C4-2B (cell line): ENCODE measurements at regions not wholly inside any gene's neighbourhood (a gene's known extent, or its start where the extent isn't known, plus 50 kb on each side); places are given as distances from the start of the nearest gene placed in this dataset.

Experiments used
- CTCF ChIP-seq: fragments of 450-650 bp; conservative IDR thresholded peaks from 2 replicates; pipeline ENCODE4 v1.5.1; 2017; ENCODE audit warnings: mild to moderate bottlenecking
- ZFX ChIP-seq: fragments of 450-650 bp; IDR thresholded peaks from 2 replicates; pipeline ENCODE4 v1.6.1; 2017

GRCh38 chr3:152069871-152070270, 196.4 kb downstream of the SUCNR1 start:
- TF ChIP-seq CTCF (no peak), ZFX (no peak)
